K562 (cell line): ENCODE measurements at regions not wholly inside any gene's neighbourhood (a gene's known extent, or its start where the extent isn't known, plus 50 kb on each side); places are given as distances from the start of the nearest gene placed in this dataset.
"Not testable (repeated sequence)": the region's sequence is repeated elsewhere in the genome, so short reads cannot be mapped to it uniquely, and the experiment has no call there.

Experiments
- ATAC-seq: fragments of 200-7000 bp; cut with Tn5 transposase; 3 replicates; pipeline ENCODE4 v1.9.1; 2020; ENCODE audit warnings: moderate library complexity
- BruUV-seq: library from RNA; stranded (reverse); fragments of 400-500 nt; replicated peaks from 2 replicates; lab custom pipeline; 2021; lab: Mats Ljungman, UMichigan
- CTCF ChIA-PET: fragments of 300-600 bp; formaldehyde crosslinking; extraction: SDS; loops from one replicate; lab custom pipeline; 2021; ENCODE audit warnings: low intra/inter-chr PET ratio; lab: Yijun Ruan, JAX
- POLR2A ChIA-PET: fragments of 300-600, 350-650 bp; sonication (Branson Sonifier 250); formaldehyde crosslinking; extraction: SDS; loops from one replicate; lab custom pipeline; 2021; ENCODE audit warnings: antibody characterized with exemption, inconsistent platforms; lab: Yijun Ruan, JAX
- DNase-seq, 4 experiments: peaks; one replicate each; pipeline versions ENCODE4 v3.0.0 to v3.0.0-alpha.2; 2011 to 2018; ENCODE audit warnings: low spot score in 3 of 4, mixed read lengths in 3 of 4; ENCODE audit errors: extremely low read depth in 1 of 4
- FAIRE-seq: peaks from 2 replicates; lab custom pipeline; 2011; peaks lifted over from hg19 to GRCh38; lab: Jason Lieb, UNC
- H2AFZ ChIP-seq: 2 replicates; pipeline ENCODE4 v1.6.0; 2011; ENCODE audit warnings: low read depth, low read length, control low read depth, inconsistent platforms
- H3K27ac ChIP-seq: fragments of 200-600 bp; 3 replicates; pipeline ENCODE4 v1.8.0; 2011; ENCODE audit warnings: low read depth, mild to moderate bottlenecking, control low read depth, inconsistent platforms, low read length, moderate library complexity, mixed read lengths; ENCODE audit errors: extremely low read depth
- H3K27me3 ChIP-seq, 2 experiments: fragments of 300-600 bp in 1 of 2; 2 replicates in 1 of 2; 3 replicates in 1 of 2; pipeline versions ENCODE4 v1.6.0 to v1.8.0; 2011; ENCODE audit warnings: inconsistent platforms in 2 of 2, low read length in 2 of 2, mild to moderate bottlenecking in 1 of 2, mixed read lengths in 1 of 2, moderate library complexity in 1 of 2; ENCODE audit not compliant: control insufficient read depth in 2 of 2, insufficient read depth in 2 of 2
- H3K36me3 ChIP-seq: fragments of 300-600 bp; 3 replicates; pipeline ENCODE4 v1.8.0; 2011; ENCODE audit warnings: mild to moderate bottlenecking, low read length, inconsistent platforms; ENCODE audit not compliant: control insufficient read depth, insufficient read depth
- H3K4me1 ChIP-seq, 2 experiments: fragments of 200-600 bp in 1 of 2; replicated peaks in 1 of 2; 2 replicates in 1 of 2; 3 replicates in 1 of 2; pipeline versions ENCODE4 v1.5.1 to v1.8.0; 2011; ENCODE audit warnings: inconsistent platforms in 2 of 2, low read length in 2 of 2, mild to moderate bottlenecking in 1 of 2, mixed read lengths in 1 of 2, moderate library complexity in 1 of 2; ENCODE audit not compliant: control insufficient read depth in 2 of 2, insufficient read depth in 2 of 2
- H3K4me2 ChIP-seq: 2 replicates; pipeline ENCODE4 v1.6.1; 2011; ENCODE audit warnings: low read length, control low read depth, inconsistent platforms, mixed read lengths; ENCODE audit not compliant: insufficient read depth
- H3K4me3 ChIP-seq: fragments of 200-600 bp; sonication (generic), shearing (Covaris generic); 2 replicates; pipeline ENCODE4 v1.5.1; 2016; ENCODE audit warnings: control low read depth, inconsistent platforms
- H3K79me2 ChIP-seq: fragments of 200-600 bp; 3 replicates; pipeline ENCODE4 v1.8.0; 2011; ENCODE audit warnings: low read length, inconsistent platforms; ENCODE audit not compliant: control insufficient read depth, insufficient read depth
- H3K9ac ChIP-seq, 2 experiments: 2 replicates each; pipeline versions ENCODE4 v1.6.0 to v1.6.1; 2011; ENCODE audit warnings: low read depth in 2 of 2, low read length in 2 of 2, control low read depth in 1 of 2, inconsistent platforms in 1 of 2, mild to moderate bottlenecking in 1 of 2, mixed read lengths in 1 of 2; ENCODE audit not compliant: insufficient read depth in 1 of 2
- H3K9me1 ChIP-seq: one replicate; pipeline ENCODE4 v1.6.0; 2011; ENCODE audit warnings: inconsistent platforms, mild to moderate bottlenecking, low read length, moderate library complexity; ENCODE audit not compliant: control insufficient read depth, insufficient read depth
- H3K9me3 ChIP-seq: replicated peaks from 2 replicates; pipeline ENCODE4 v1.5.1; 2011; ENCODE audit warnings: low read depth, low read length, inconsistent platforms; ENCODE audit not compliant: control insufficient read depth, insufficient read depth
- H4K20me1 ChIP-seq: replicated peaks from 2 replicates; pipeline ENCODE4 v1.6.1; 2011; ENCODE audit warnings: low read length, inconsistent platforms, mixed read lengths; ENCODE audit not compliant: control insufficient read depth, insufficient read depth
- WGBS: fragments of 100-300 bp; shearing (Covaris generic); methylation state at CpG from one replicate; pipeline ENCODE4 v1.1.6; 2016; ENCODE audit warnings: low coverage, mixed read lengths; ENCODE audit not compliant: insufficient coverage; ENCODE audit errors: missing lambda C conversion rate; 5-methylcytosine and 5-hydroxymethylcytosine counted together
- in situ Hi-C: fragments of 300-500 bp; cut with MboI; formaldehyde crosslinking; loops from 4 replicates; pipeline ENCODE4 v1.15.0; 2018; ENCODE audit warnings: inconsistent platforms, mixed read lengths
- intact Hi-C: fragments of 100-400 bp; cut with micrococcal nuclease; formaldehyde crosslinking; loops from 2 replicates; pipeline ENCODE4 v1.14.2; 2022
- TF ChIP-seq, protein P1 (sequence below): fragments of 450-650 bp; IDR thresholded peaks from 2 replicates; pipeline ENCODE4 v1.6.1; 2016; ENCODE audit warnings: low read depth

DNA sequence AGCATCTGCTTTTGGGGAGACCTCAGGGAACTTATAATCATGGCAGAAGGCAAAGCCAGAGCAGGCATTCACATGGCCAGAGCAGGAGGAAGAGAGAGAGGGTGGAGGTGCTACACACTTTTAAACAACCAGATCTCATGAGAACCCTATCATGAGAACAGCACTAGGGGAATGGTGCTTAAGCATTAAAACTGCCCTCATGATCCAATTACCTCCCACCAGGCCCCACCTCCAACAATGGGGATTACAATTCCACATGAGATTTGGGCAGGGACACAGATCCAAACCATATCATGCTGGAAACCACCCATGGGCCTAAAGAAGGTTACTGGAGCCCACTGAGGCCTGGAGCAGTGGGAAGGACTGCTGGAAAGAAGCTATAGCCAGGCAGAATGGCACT, 66.9 kb upstream of the CHST1 start (continued):
- TF ChIP-seq, protein P1, sequence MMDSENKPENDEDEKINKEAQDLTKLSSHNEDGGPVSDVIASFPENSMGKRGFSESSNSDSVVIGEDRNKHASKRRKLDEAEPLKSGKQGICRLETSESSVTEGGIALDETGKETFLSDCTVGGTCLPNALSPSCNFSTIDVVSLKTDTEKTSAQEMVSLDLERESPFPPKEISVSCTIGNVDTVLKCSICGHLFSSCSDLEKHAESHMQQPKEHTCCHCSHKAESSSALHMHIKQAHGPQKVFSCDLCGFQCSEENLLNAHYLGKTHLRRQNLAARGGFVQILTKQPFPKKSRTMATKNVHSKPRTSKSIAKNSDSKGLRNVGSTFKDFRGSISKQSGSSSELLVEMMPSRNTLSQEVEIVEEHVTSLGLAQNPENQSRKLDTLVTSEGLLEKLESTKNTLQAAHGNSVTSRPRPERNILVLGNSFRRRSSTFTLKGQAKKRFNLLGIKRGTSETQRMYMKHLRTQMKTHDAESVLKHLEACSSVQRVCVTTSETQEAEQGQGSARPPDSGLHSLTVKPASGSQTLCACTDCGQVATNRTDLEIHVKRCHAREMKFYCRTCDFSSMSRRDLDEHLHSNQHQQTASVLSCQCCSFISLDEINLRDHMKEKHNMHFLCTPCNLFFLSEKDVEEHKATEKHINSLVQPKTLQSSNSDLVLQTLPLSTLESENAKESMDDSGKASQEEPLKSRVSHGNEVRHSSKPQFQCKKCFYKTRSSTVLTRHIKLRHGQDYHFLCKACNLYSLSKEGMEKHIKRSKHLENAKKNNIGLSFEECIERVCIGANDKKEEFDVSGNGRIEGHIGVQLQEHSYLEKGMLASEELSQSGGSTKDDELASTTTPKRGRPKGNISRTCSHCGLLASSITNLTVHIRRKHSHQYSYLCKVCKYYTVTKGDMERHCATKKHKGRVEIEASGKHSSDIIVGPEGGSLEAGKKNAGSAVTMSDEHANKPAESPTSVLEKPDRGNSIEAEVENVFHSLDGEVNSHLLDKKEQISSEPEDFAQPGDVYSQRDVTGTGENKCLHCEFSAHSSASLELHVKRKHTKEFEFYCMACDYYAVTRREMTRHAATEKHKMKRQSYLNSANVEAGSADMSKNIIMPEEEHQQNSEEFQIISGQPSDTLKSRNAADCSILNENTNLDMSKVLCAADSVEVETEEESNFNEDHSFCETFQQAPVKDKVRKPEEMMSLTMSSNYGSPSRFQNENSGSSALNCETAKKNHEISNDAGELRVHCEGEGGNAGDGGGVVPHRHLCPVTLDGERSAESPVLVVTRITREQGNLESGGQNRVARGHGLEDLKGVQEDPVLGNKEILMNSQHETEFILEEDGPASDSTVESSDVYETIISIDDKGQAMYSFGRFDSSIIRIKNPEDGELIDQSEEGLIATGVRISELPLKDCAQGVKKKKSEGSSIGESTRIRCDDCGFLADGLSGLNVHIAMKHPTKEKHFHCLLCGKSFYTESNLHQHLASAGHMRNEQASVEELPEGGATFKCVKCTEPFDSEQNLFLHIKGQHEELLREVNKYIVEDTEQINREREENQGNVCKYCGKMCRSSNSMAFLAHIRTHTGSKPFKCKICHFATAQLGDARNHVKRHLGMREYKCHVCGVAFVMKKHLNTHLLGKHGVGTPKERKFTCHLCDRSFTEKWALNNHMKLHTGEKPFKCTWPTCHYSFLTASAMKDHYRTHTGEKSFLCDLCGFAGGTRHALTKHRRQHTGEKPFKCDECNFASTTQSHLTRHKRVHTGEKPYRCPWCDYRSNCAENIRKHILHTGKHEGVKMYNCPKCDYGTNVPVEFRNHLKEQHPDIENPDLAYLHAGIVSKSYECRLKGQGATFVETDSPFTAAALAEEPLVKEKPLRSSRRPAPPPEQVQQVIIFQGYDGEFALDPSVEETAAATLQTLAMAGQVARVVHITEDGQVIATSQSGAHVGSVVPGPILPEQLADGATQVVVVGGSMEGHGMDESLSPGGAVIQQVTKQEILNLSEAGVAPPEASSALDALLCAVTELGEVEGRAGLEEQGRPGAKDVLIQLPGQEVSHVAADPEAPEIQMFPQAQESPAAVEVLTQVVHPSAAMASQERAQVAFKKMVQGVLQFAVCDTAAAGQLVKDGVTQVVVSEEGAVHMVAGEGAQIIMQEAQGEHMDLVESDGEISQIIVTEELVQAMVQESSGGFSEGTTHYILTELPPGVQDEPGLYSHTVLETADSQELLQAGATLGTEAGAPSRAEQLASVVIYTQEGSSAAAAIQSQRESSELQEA: no peak

DNA sequence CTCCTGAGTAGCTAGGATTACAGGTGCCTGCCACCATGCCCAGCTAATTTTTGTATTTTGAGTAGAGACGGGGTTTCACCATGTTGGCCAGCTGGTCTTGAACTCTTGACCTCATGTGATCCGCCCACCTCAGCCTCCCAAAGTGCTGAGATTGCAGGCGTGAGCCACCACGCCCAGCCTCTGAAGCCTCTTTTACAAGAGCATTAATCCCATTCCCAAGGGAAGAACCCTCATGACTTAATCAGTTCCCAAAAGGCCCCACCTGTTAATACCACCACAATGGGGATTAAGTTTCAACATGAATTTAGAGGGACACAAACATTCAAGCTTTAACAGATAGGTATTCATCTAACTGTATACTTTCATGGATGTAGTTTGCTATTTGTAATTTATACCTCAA, 65.7 kb upstream of the CHST1 start:
- H3K27me3 ChIP-seq: peaks cover 0 to 32% of the 10 kb centered on the region in 2 experiments; a peak in 2 of 5 replicates
- H3K4me2 ChIP-seq, FAIRE-seq, POLR2A ChIA-PET, in situ Hi-C loops, H3K9me1 ChIP-seq, H3K79me2 ChIP-seq, H3K4me3 ChIP-seq, intact Hi-C loops, DNase-seq, H2AFZ ChIP-seq, BruUV-seq, H3K36me3 ChIP-seq, H3K27ac ChIP-seq, ATAC-seq, CTCF ChIA-PET, H3K9me3 ChIP-seq, H4K20me1 ChIP-seq, H3K9ac ChIP-seq, H3K4me1 ChIP-seq: not testable (repeated sequence)
- WGBS: 0% methylated on average over 4 of the region's 4 CpGs
